GM06990 (cell line): ENCODE measurements at regions not wholly inside any gene's neighbourhood (a gene's known extent, or its start where the extent isn't known, plus 50 kb on each side); places are given as distances from the start of the nearest gene placed in this dataset.
"Not testable (repeated sequence)": the region's sequence is repeated elsewhere in the genome, so short reads cannot be mapped to it uniquely, and the experiment has no call there.

ENCODE experiments used
- DNase-seq: peaks from one replicate; pipeline ENCODE4 v3.0.0-alpha.2; 2011; ENCODE audit not compliant: insufficient read length; ENCODE audit errors: extremely low read depth
- H3K27me3 ChIP-seq: replicated peaks from 2 replicates; pipeline ENCODE4 v1.6.0; 2011; ENCODE audit warnings: low read length; ENCODE audit not compliant: control insufficient read depth, insufficient read depth
- H3K36me3 ChIP-seq: 2 replicates; pipeline ENCODE4 v1.5.1; 2011; ENCODE audit warnings: low read length; ENCODE audit not compliant: control insufficient read depth, insufficient read depth
- H3K4me3 ChIP-seq: replicated peaks from 2 replicates; pipeline ENCODE4 v1.5.1; 2011; ENCODE audit warnings: low read depth, mild to moderate bottlenecking, control low read depth, low read length
- TF ChIP-seq, protein P1 (sequence below): IDR thresholded peaks from 2 replicates; pipeline ENCODE4 v1.5.1; 2011; ENCODE audit warnings: low read length, control low read depth, mild to moderate bottlenecking, inconsistent platforms; ENCODE audit not compliant: insufficient read depth, poor library complexity, severe bottlenecking

DNA sequence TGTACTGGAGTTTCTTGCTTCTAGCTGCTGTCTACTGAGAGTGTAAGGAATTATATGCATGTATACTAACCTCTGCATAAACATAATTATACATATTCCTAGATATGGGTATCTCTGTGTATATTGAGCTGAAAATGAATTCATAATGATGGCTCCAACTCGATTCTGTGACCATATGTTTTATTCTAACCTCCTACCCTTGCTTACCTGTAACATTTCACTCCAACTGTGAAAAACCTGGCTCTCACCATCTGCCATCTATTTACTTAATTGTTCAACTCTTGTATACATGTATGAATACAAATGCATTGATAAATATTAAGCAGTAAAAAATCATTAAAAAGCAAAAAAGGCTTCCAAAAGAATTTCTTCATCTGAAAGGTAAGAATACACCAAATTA is 1729.5 kb upstream of the SPRY2 start:
- DNase-seq, result no peak
- TF ChIP-seq, protein P1, sequence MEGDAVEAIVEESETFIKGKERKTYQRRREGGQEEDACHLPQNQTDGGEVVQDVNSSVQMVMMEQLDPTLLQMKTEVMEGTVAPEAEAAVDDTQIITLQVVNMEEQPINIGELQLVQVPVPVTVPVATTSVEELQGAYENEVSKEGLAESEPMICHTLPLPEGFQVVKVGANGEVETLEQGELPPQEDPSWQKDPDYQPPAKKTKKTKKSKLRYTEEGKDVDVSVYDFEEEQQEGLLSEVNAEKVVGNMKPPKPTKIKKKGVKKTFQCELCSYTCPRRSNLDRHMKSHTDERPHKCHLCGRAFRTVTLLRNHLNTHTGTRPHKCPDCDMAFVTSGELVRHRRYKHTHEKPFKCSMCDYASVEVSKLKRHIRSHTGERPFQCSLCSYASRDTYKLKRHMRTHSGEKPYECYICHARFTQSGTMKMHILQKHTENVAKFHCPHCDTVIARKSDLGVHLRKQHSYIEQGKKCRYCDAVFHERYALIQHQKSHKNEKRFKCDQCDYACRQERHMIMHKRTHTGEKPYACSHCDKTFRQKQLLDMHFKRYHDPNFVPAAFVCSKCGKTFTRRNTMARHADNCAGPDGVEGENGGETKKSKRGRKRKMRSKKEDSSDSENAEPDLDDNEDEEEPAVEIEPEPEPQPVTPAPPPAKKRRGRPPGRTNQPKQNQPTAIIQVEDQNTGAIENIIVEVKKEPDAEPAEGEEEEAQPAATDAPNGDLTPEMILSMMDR, result no peak
- Histone ChIP-seq H3K27me3 (no peaks in the 10 kb centered on the region), H3K4me3 (no peak overlapping the region), H3K36me3 (no peaks in the 10 kb centered on the region)

DNA sequence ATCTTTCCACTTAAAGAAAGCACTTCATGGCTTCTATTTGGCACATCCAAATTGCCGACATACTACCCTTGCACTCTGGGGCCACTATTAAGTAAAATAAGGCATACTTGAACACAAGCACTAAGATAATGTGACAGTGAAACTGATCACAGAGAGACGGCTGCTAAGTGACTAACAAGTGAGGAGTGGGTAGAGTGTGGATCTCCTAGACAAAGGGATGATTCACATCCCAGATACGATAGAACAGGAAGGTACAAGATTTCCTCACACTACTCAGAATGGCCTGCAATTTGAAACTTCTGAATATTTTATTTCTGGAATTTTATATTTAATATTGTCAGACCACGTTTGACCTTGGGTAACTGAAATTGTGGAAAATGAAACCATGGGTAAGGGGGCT is 1721.8 kb upstream of the SPRY2 start:
- no peak for DNase-seq
- Histone ChIP-seq H3K36me3 (no peaks in the 10 kb centered on the region), H3K27me3 (no peaks in the 10 kb centered on the region), H3K4me3 (no peak overlapping the region)
- TF ChIP-seq, protein P1, result no peak

DNA sequence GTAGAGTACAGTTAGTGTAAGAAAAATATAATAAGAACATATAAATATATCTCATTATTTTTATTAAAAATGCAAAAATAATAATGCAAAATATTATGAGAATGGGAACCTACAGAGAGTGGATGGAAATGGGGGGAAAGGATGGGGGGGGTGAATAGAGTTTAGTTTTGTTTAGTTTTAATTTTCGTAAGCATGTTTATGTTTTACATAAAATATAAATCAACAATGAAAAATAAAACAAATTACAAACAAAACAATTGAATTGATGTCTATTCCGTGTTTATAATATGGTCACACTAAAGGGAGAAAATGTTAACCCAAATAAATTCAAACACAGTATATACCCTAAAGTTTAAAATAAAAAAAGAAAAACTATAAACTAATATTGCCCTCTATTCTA is 1717.4 kb upstream of the SPRY2 start:
- Histone ChIP-seq H3K36me3 (no peaks in the 10 kb centered on the region), H3K4me3 (no peak overlapping the region), H3K27me3 (no peaks in the 10 kb centered on the region)
- DNase-seq, result no peak
- TF ChIP-seq, protein P1, result no peak

DNA sequence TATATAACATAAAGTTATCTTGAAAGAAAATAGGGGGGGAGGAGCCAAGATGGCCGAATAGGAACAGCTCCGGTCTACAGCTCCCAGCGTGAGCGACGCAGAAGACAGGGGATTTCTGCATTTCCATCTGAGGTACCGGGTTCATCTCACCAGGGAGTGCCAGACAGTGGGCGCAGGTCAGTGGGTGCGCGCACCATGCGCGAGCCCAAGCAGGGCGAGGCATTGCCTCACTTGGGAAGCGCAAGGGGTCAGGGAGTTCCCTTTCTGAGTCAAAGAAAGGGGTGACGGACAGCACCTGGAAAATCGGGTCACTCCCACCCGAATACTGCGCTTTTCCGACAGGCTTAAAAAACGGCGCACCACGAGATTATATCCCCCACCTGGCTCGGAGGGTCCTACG is 1704.4 kb upstream of the SPRY2 start:
- not testable (repeated sequence) for H3K27me3 ChIP-seq, H3K36me3 ChIP-seq, DNase-seq, H3K4me3 ChIP-seq

DNA sequence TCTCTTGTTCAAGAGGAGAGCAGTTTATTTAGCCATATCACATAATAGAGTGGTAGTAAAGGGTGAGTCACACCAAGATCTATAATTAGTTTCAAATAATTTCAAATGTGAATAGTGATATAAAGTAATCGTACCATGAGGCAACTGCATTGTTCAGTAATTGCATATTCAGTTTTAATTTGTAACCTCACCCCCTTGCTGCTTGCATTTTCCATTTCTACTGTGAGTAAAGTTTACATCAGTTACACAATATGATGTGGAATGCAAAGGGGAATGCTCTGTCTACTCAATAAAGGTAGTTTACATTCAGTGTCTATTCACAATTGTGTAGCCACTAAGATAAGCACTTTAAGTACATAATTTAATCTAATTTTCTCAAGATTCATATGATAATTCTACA is 1695.7 kb upstream of the SPRY2 start:
- no peaks in the 10 kb centered on the region for H3K36me3 ChIP-seq
- TF ChIP-seq, protein P1, result no peak
- DNase-seq, result no peak
- no peak overlapping the region for H3K4me3 ChIP-seq
- no peaks in the 10 kb centered on the region for H3K27me3 ChIP-seq

DNA sequence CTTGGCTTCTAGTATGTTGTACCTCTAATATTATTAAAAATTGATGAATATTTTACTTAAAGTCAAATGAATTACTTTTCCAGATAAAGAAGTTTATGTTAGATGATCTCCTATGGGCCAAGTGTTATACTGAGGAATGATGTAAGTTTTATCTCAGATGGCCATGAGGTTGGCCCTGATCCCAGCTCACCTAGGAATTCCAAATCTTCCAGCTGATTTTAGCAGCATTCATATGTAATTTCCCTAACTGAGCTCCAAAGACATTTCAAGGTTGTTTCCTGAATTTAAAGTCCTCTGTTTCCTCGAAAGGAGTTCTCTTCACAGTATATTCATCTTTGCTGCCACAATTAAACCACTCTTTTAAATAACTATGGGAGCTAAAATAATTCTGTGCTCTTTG is 1670.4 kb upstream of the SPRY2 start:
- no peak overlapping the region for H3K4me3 ChIP-seq

More for the DNA sequence above, 1670.4 kb upstream of the SPRY2 start:
- H3K27me3 ChIP-seq, result no peaks in the 10 kb centered on the region
- H3K36me3 ChIP-seq, result no peaks in the 10 kb centered on the region
- DNase-seq, result no peak
- TF ChIP-seq, protein P1, result no peak
